Brain microvascular endothelial cell (primary cell): ENCODE measurements at regions not wholly inside any gene's neighbourhood (a gene's known extent, or its start where the extent isn't known, plus 50 kb on each side); places are given as distances from the start of the nearest gene placed in this dataset.

Source experiments
- DNase-seq: peaks from one replicate; pipeline ENCODE4 v3.0.0-alpha.2; 2020
- H3K27ac ChIP-seq: fragments of 250-450 bp; sonication (Bioruptor Pico); 2 replicates; pipeline ENCODE4 v1.5.1; 2020; ENCODE audit warnings: mild to moderate bottlenecking, moderate library complexity
- H3K27me3 ChIP-seq: fragments of 250-450 bp; sonication (Bioruptor Pico); replicated peaks from 2 replicates; pipeline ENCODE4 v1.5.1; 2020; ENCODE audit warnings: mild to moderate bottlenecking
- H3K36me3 ChIP-seq: fragments of 250-450 bp; sonication (Bioruptor Pico); replicated peaks from 2 replicates; pipeline ENCODE4 v1.5.1; 2020; ENCODE audit warnings: mild to moderate bottlenecking
- H3K4me3 ChIP-seq: 2 replicates; pipeline ENCODE4 v1.5.1; 2011; ENCODE audit warnings: low read depth, mild to moderate bottlenecking, control low read depth, low read length, moderate library complexity
- in situ Hi-C: cut with HindIII; loops from 2 replicates; pipeline ENCODE4 v1.10.0; 2017; ENCODE audit warnings: low sequenced_read_pairs, low pct_ligation_motif_present
- TF ChIP-seq, protein P1 (sequence below): IDR thresholded peaks from 2 replicates; pipeline ENCODE4 v1.5.1; 2011; ENCODE audit warnings: low read depth, mild to moderate bottlenecking, moderate library complexity, low read length, control low read depth, inconsistent platforms; ENCODE audit errors: missing control alignments

DNA sequence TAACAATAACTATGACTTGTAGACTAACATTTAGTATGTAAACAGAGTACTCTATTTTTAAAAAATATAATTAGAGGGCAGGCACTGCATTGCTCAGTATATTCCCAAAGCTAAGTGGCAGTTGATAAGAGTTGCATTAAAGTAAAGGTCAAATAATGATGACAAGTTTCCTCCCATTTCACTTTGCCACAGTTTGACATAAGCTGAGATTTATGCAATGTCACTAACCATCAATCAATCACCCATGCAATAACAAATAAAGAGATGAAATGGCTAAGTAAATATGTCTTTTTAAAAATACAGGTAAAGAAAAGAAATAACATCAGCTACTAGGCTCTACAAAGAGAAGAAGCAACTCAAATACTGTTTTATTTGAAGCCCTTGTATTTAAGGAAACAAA is 673.4 kb downstream of the PCDH18 start:
- H3K36me3 ChIP-seq = no peaks in the 10 kb centered on the region
- no peaks in the 10 kb centered on the region for H3K27me3 ChIP-seq
- TF ChIP-seq, protein P1, sequence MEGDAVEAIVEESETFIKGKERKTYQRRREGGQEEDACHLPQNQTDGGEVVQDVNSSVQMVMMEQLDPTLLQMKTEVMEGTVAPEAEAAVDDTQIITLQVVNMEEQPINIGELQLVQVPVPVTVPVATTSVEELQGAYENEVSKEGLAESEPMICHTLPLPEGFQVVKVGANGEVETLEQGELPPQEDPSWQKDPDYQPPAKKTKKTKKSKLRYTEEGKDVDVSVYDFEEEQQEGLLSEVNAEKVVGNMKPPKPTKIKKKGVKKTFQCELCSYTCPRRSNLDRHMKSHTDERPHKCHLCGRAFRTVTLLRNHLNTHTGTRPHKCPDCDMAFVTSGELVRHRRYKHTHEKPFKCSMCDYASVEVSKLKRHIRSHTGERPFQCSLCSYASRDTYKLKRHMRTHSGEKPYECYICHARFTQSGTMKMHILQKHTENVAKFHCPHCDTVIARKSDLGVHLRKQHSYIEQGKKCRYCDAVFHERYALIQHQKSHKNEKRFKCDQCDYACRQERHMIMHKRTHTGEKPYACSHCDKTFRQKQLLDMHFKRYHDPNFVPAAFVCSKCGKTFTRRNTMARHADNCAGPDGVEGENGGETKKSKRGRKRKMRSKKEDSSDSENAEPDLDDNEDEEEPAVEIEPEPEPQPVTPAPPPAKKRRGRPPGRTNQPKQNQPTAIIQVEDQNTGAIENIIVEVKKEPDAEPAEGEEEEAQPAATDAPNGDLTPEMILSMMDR = no peak
- in situ Hi-C loops = no loop called here
- no peak overlapping the region for H3K4me3 ChIP-seq
- DNase-seq = no peak
- no peak overlapping the region for H3K27ac ChIP-seq

DNA sequence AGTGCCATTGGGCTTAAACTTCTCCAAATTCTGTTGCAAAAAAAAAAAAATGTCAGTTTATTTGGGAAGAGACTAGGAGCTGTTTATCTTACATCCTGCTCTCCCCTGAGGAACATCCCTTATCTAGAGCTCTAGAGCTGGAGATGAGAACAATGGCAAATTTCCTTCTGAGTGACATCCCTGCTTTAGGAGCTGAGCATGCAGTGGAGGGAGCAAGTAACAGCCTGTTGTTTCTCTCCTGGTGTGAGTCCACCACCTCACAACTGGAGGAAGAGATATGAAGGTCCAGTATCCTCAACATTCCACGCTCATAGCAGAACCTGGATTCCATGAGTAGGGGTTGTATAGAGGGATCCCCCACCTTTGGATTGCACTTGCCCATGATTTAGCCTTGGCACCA is 676.4 kb downstream of the PCDH18 start:
- in situ Hi-C loops = no loop called here
- Histone ChIP-seq H3K27me3 (no peaks in the 10 kb centered on the region), H3K36me3 (no peaks in the 10 kb centered on the region), H3K27ac (no peak overlapping the region), H3K4me3 (no peak overlapping the region)
- no peak for DNase-seq
- TF ChIP-seq, protein P1 = no peak

DNA sequence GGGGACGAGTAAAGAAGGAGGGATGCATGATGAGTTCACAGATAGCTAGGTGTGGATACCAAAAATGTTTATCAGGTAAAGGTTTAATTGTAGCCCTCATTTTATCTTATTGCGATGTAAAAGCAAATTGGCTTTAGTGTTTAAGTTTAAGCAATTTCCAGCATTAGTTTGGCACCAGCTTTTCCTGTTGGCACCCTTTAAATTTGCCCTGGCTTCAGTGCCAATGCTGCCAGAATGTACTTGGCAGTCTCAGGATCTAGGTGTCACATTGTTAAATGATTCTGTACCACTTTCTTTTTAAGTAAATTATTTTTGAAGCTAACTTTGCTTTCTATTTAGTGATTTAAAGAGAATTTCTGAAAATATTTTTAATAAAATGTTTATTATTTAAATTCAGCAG is 681.8 kb downstream of the PCDH18 start:
- TF ChIP-seq, protein P1 = no peak
- no peaks in the 10 kb centered on the region for H3K27me3 ChIP-seq
- in situ Hi-C loops = no loop called here
- no peak overlapping the region for H3K4me3 ChIP-seq
- DNase-seq = no peak
- H3K36me3 ChIP-seq = no peaks in the 10 kb centered on the region
- no peak overlapping the region for H3K27ac ChIP-seq

DNA sequence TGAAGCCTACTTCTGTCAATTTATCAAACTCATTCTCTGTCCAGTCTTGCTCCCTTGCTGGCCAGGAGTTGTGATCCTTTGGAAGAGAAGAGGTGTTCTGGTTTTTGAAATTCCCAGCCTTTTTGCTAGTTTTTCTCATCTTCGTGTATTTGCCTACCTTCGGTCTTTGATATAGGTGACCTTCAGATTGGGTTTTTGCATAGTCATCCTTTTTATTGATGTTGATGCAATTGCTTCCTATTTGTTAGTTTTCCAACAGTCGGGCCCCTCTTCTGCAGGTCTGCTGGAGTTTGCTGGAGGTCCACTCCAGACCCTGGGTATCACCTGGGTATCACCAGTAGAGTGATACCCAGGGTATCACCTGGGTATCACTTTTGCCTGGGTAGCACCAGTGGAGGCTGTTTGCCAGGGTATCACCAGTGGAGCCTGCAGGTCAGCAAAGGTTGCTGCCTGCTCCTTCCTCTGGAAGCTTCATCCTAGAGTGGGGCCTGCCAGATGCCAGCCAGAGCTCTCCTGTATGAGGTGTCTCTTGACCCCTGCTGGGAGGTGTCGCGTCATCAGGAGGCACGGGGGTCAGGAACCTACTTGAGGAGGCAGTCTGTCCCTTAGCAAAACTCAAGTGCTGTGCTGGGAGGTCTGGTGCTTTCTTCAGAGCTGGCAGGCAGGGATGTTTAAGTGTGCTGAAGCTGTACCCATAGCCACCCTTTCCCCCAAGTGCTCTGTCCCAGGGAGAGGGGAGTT is 684.2 kb downstream of the PCDH18 start:
- Histone ChIP-seq H3K27me3 (no peaks in the 10 kb centered on the region), H3K27ac (no peak overlapping the region), H3K36me3 (no peaks in the 10 kb centered on the region), H3K4me3 (no peak overlapping the region)
- in situ Hi-C loops = no loop called here
- TF ChIP-seq, protein P1 = no peak
- DNase-seq = no peak

DNA sequence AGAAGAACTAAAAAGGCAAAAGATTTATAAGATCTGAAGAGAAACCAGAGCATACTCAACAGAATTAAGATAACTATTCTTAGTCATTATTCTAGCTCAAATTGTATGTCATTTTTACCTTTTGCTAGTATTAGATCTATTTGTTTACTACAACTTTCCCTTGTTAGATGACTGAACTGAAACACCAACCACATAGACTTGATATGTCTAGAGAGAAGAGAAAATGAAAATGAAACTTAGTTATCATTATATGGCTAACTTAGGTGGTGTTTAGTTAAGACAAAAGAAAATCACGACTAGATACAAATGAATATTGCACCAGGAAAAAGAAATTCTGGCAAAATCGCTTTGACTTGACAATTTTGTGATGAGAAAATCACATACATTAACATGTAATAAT is 690.8 kb downstream of the PCDH18 start:
- Histone ChIP-seq H3K27me3 (no peaks in the 10 kb centered on the region), H3K4me3 (no peak overlapping the region), H3K27ac (no peak overlapping the region), H3K36me3 (no peaks in the 10 kb centered on the region)
- in situ Hi-C loops = no loop called here
- DNase-seq = no peak
- TF ChIP-seq, protein P1 = no peak

DNA sequence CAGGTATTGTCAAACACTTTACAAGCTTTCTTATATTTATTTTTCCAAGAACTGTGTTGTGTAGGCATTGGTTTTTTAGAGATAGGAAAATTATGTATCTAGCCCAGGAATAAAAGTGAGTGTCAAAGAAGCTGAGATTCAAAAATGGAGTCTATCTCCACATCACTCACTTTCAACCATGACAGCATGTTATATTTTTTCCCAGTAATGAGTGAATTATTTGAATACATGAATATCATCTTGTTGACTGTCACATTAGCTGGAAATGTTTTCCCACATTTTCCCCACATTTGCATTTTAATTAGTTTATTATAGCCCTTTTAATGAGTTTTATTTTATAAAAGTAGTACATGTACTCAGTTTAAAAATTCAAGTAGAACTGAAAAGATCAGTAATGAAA is 693.7 kb downstream of the PCDH18 start:
- TF ChIP-seq, protein P1 = no peak
- Histone ChIP-seq H3K4me3 (no peak overlapping the region), H3K36me3 (no peaks in the 10 kb centered on the region), H3K27me3 (no peaks in the 10 kb centered on the region), H3K27ac (no peak overlapping the region)
- in situ Hi-C loops = no loop called here
- DNase-seq = no peak
